H1 (cell line): ENCODE measurements at regions not wholly inside any gene's neighbourhood (a gene's known extent, or its start where the extent isn't known, plus 50 kb on each side); places are given as distances from the start of the nearest gene placed in this dataset.

ENCODE experiments used
- CTCF ChIA-PET: fragments of 300-600 bp; sonication (Branson Sonifier 250); formaldehyde crosslinking; loops from one replicate; lab custom pipeline; 2021; ENCODE audit not compliant: partially characterized antibody; lab: Charles Lee
- POLR2A ChIA-PET: fragments of 300-600 bp; sonication (Branson Sonifier 250); formaldehyde crosslinking; loops from one replicate; lab custom pipeline; 2021; ENCODE audit warnings: inconsistent platforms; ENCODE audit not compliant: partially characterized antibody; lab: Charles Lee
- DNase-seq, 2 experiments: peaks; one replicate each; pipeline versions ENCODE4 v3.0.0 to v3.0.0-alpha.2; 2010 to 2022; ENCODE audit warnings: low spot score in 2 of 2, low read depth in 1 of 2, mixed read lengths in 1 of 2
- FAIRE-seq: peaks from 2 replicates; lab custom pipeline; 2011; peaks lifted over from hg19 to GRCh38; lab: Jason Lieb, UNC
- H2AFZ ChIP-seq: 2 replicates; pipeline ENCODE4 v1.8.1; 2012; ENCODE audit warnings: low read length, inconsistent platforms
- H2AK5ac ChIP-seq: 2 replicates; pipeline ENCODE4 v1.6.1; 2013; ENCODE audit warnings: low read depth, low read length
- H2BK120ac ChIP-seq: replicated peaks from 2 replicates; pipeline ENCODE3; 2013; ENCODE audit warnings: low read depth, low read length, inconsistent platforms
- H2BK12ac ChIP-seq: 2 replicates; pipeline ENCODE4 v1.6.1; 2013; ENCODE audit warnings: low read depth, low read length
- H2BK15ac ChIP-seq: 2 replicates; pipeline ENCODE4 v1.6.1; 2013; ENCODE audit warnings: low read length
- H2BK20ac ChIP-seq: 2 replicates; pipeline ENCODE4 v1.6.1; 2013; ENCODE audit warnings: low read length
- H2BK5ac ChIP-seq: 2 replicates; pipeline ENCODE4 v1.6.1; 2013; ENCODE audit warnings: low read depth, low read length
- H3K14ac ChIP-seq: 2 replicates; pipeline ENCODE4 v1.6.1; 2013; ENCODE audit warnings: inconsistent platforms; ENCODE audit not compliant: insufficient read length
- H3K18ac ChIP-seq: 2 replicates; pipeline ENCODE4 v1.6.1; 2013; ENCODE audit warnings: low read length; ENCODE audit errors: extremely low read depth
- H3K23ac ChIP-seq: 2 replicates; pipeline ENCODE4 v1.6.1; 2013; ENCODE audit warnings: inconsistent platforms; ENCODE audit not compliant: insufficient read length
- H3K23me2 ChIP-seq: 2 replicates; pipeline ENCODE4 v1.6.1; 2013; ENCODE audit warnings: low read depth, low read length
- H3K27ac ChIP-seq: 2 replicates; pipeline ENCODE4 v1.6.1; 2011; ENCODE audit warnings: low read depth, low read length, inconsistent platforms
- H3K27me3 ChIP-seq, 4 experiments: replicated peaks in 1 of 4; 1 replicate in 1 of 4; 2 replicates in 3 of 4; pipeline versions ENCODE4 v1.6.1 to v1.8.1; 2011 to 2013; ENCODE audit warnings: low read length in 3 of 4, mild to moderate bottlenecking in 3 of 4, inconsistent platforms in 2 of 4, mixed read lengths in 2 of 4, moderate library complexity in 1 of 4; ENCODE audit not compliant: control insufficient read depth in 3 of 4, insufficient read depth in 3 of 4; ENCODE audit errors: extremely low read depth in 1 of 4
- H3K36me3 ChIP-seq, 4 experiments: 2 replicates each; pipeline versions ENCODE4 v1.6.1 to v1.8.1; 2011 to 2013; ENCODE audit warnings: mild to moderate bottlenecking in 4 of 4, low read length in 3 of 4, moderate library complexity in 2 of 4, control low read depth in 1 of 4, inconsistent platforms in 1 of 4; ENCODE audit not compliant: insufficient read depth in 4 of 4, control insufficient read depth in 2 of 4
- H3K4ac ChIP-seq: replicated peaks from 2 replicates; pipeline ENCODE3; 2013; ENCODE audit warnings: low read length, low read depth, mixed read lengths, inconsistent platforms; ENCODE audit not compliant: insufficient read length
- H3K4me1 ChIP-seq, 4 experiments: replicated peaks in 1 of 4; 1 replicate in 1 of 4; 2 replicates in 3 of 4; pipeline versions ENCODE4 v1.6.1 to v1.8.1; 2011 to 2013; ENCODE audit warnings: low read length in 3 of 4, inconsistent platforms in 2 of 4, mixed read lengths in 1 of 4; ENCODE audit not compliant: insufficient read depth in 4 of 4, control insufficient read depth in 3 of 4
- H3K4me2 ChIP-seq, 2 experiments: 2 replicates each; pipeline versions ENCODE4 v1.6.1 to v1.8.1; 2011 to 2013; ENCODE audit warnings: low read depth in 2 of 2, low read length in 2 of 2, control low read depth in 1 of 2, inconsistent platforms in 1 of 2, mild to moderate bottlenecking in 1 of 2; ENCODE audit not compliant: insufficient read depth in 1 of 2
- H3K4me3 ChIP-seq, 4 experiments: fragments of 200-600, 300-600 bp in 1 of 4; sonication (generic), shearing (Covaris generic), sonication (Bioruptor Twin) in 1 of 4; 2 replicates each; pipeline versions ENCODE4 v1.5.1 to v1.8.1; 2011 to 2016; ENCODE audit warnings: low read length in 4 of 4, low read depth in 3 of 4, control low read depth in 2 of 4, inconsistent platforms in 2 of 4, mild to moderate bottlenecking in 2 of 4, mixed read lengths in 1 of 4, moderate library complexity in 1 of 4; ENCODE audit not compliant: insufficient read depth in 2 of 4; ENCODE audit errors: extremely low read depth in 1 of 4
- H3K56ac ChIP-seq: replicated peaks from 2 replicates; pipeline ENCODE3; 2013; ENCODE audit warnings: low read depth, mild to moderate bottlenecking, mixed read lengths, low read length, inconsistent platforms; ENCODE audit not compliant: insufficient read length
- H3K79me1 ChIP-seq: 2 replicates; pipeline ENCODE4 v1.6.1; 2013; ENCODE audit warnings: low read depth, low read length, control low read depth
- H3K79me2 ChIP-seq, 2 experiments: 2 replicates each; pipeline versions ENCODE4 v1.6.1 to v1.8.1; 2012 to 2013; ENCODE audit warnings: low read length in 2 of 2, mild to moderate bottlenecking in 2 of 2, inconsistent platforms in 1 of 2; ENCODE audit not compliant: insufficient read depth in 2 of 2, control insufficient read depth in 1 of 2
- H3K9ac ChIP-seq, 4 experiments: replicated peaks in 1 of 4; 1 replicate in 1 of 4; 2 replicates in 3 of 4; pipeline versions ENCODE4 v1.6.1 to v1.8.1; 2011 to 2013; ENCODE audit warnings: low read depth in 3 of 4, low read length in 3 of 4, control low read depth in 2 of 4, mild to moderate bottlenecking in 2 of 4, moderate library complexity in 2 of 4, inconsistent platforms in 1 of 4; ENCODE audit errors: extremely low read depth in 1 of 4
- H3K9me3 ChIP-seq, 2 experiments: 2 replicates each; pipeline versions ENCODE4 v1.6.1 to v1.8.1; 2012 to 2013; ENCODE audit warnings: mild to moderate bottlenecking in 2 of 2, moderate library complexity in 2 of 2, control low read depth in 1 of 2, inconsistent platforms in 1 of 2, low read depth in 1 of 2, low read length in 1 of 2, mixed read lengths in 1 of 2; ENCODE audit not compliant: insufficient read depth in 2 of 2
- H4K20me1 ChIP-seq, 2 experiments: replicated peaks in 1 of 2; 2 replicates each; pipeline versions ENCODE3 to v1.8.1; 2011 to 2013; ENCODE audit warnings: inconsistent platforms in 2 of 2, low read length in 2 of 2, mild to moderate bottlenecking in 1 of 2; ENCODE audit not compliant: insufficient read depth in 2 of 2, control insufficient read depth in 1 of 2
- H4K5ac ChIP-seq: 2 replicates; pipeline ENCODE4 v1.6.1; 2013; ENCODE audit warnings: low read length, low read depth, mixed read lengths, inconsistent platforms; ENCODE audit not compliant: insufficient read length
- H4K8ac ChIP-seq: 2 replicates; pipeline ENCODE4 v1.8.0; 2013; ENCODE audit warnings: mild to moderate bottlenecking, moderate library complexity, low read length, inconsistent platforms; ENCODE audit not compliant: insufficient read depth; ENCODE audit errors: extremely low read depth
- H4K91ac ChIP-seq: replicated peaks from 2 replicates; pipeline ENCODE3; 2013; ENCODE audit warnings: low read length, mixed read lengths, inconsistent platforms; ENCODE audit not compliant: insufficient read length
- ATF2 ChIP-seq: IDR thresholded peaks from 2 replicates; pipeline ENCODE4 v1.6.1; 2012; ENCODE audit warnings: low read length, inconsistent platforms
- BACH1 ChIP-seq: IDR thresholded peaks from 2 replicates; pipeline ENCODE4 v1.6.1; 2012; ENCODE audit warnings: low read length, improper control_type of control experiment
- BRCA1 ChIP-seq: IDR thresholded peaks from 2 replicates; pipeline ENCODE4 v1.6.1; 2012; ENCODE audit warnings: low read depth, low read length, improper control_type of control experiment
- CREB1 ChIP-seq: IDR thresholded peaks from 2 replicates; pipeline ENCODE4 v1.6.1; 2012; ENCODE audit warnings: inconsistent platforms
- CTBP2 ChIP-seq: IDR thresholded peaks from 2 replicates; pipeline ENCODE4 v1.7.0; 2011; ENCODE audit warnings: borderline replicate concordance, mild to moderate bottlenecking, moderate library complexity, mixed read lengths, low read length; ENCODE audit not compliant: insufficient read depth, insufficient read length
- CTCF ChIP-seq, 3 experiments: IDR thresholded peaks; 1 replicate in 2 of 3; 2 replicates in 1 of 3; pipeline versions ENCODE4 v1.5.1 to v1.6.1; 2011; ENCODE audit warnings: low read length in 3 of 3, mild to moderate bottlenecking in 3 of 3, inconsistent platforms in 2 of 3, low read depth in 1 of 3, moderate library complexity in 1 of 3; ENCODE audit not compliant: insufficient read depth in 1 of 3; ENCODE audit errors: control extremely low read depth in 1 of 3
- NRF1 ChIP-seq: IDR thresholded peaks from 2 replicates; pipeline ENCODE4 v1.6.1; 2011; ENCODE audit warnings: mild to moderate bottlenecking, low read depth, low read length, improper control_type of control experiment
- POLR2A ChIP-seq, 2 experiments: IDR thresholded peaks; 1 replicate in 1 of 2; 2 replicates in 1 of 2; pipeline ENCODE4 v1.6.1; 2011; ENCODE audit warnings: low read depth in 2 of 2, low read length in 2 of 2, mild to moderate bottlenecking in 2 of 2; ENCODE audit errors: control extremely low read depth in 1 of 2
- RNF2 ChIP-seq: fragments of 200-900, 300-1000 bp; sonication (generic); IDR thresholded peaks from 2 replicates; pipeline ENCODE4 v1.7.1; 2016; ENCODE audit warnings: borderline replicate concordance, low read depth, mild to moderate bottlenecking, antibody characterized with exemption, low read length; ENCODE audit not compliant: poor library complexity, severe bottlenecking; ENCODE audit errors: missing control alignments
- TCF12 ChIP-seq: IDR thresholded peaks from 2 replicates; pipeline ENCODE4 v1.6.1; 2011; ENCODE audit warnings: low read depth, mild to moderate bottlenecking, low read length
- WGBS, 2 experiments: shearing (Covaris generic) in 1 of 2; methylation state at CpG; one replicate each; pipeline versions ENCODE4 v1.1.6 to v1.1.7; 2013 to 2015; ENCODE audit warnings: low lambda C conversion rate in 2 of 2, mixed read lengths in 2 of 2, inconsistent platforms in 1 of 2, low coverage in 1 of 2, missing lambda C conversion rate in 1 of 2; ENCODE audit not compliant: insufficient replicate concordance in 2 of 2, insufficient coverage in 1 of 2, insufficient read length in 1 of 2; ENCODE audit errors: extremely low coverage in 1 of 2, missing lambda C conversion rate in 1 of 2; 5-methylcytosine and 5-hydroxymethylcytosine counted together

GRCh38 chr16:86018487-86018886, 119.5 kb downstream of the IRF8 start:
- Histone ChIP-seq H3K79me1 (no peaks in the 10 kb centered on the region), H2BK120ac (no peak overlapping the region), H3K36me3 (no peaks in the 10 kb centered on the region), H4K20me1 (peaks cover 0 to 2% of the 10 kb centered on the region in 2 experiments), H3K4me3 (no peak overlapping the region), H4K91ac (no peak overlapping the region), H3K27me3 (no peaks in the 10 kb centered on the region; a peak in 3 of 7 replicates), H2BK12ac (no peak overlapping the region), H3K23ac (no peak overlapping the region), H3K4ac (no peak overlapping the region), H3K14ac (no peak overlapping the region), H2BK15ac (no peak overlapping the region), H2BK5ac (no peak overlapping the region), H3K4me1 (no peaks in the 10 kb centered on the region), H3K18ac (no peak overlapping the region), H3K4me2 (no peak overlapping the region), H2AK5ac (no peak overlapping the region), H2AFZ (no peak overlapping the region), H4K8ac (no peak overlapping the region), H3K56ac (no peak overlapping the region), H3K27ac (no peak overlapping the region), H3K23me2 (peaks cover 4% of the 10 kb centered on the region; the same call in 1 of the 2 replicates), H3K9me3 (peaks cover 5 to 10% of the 10 kb centered on the region in 2 experiments; a peak in 3 of 4 replicates), H2BK20ac (no peak overlapping the region), H3K79me2 (no peaks in the 10 kb centered on the region), H4K5ac (no peak overlapping the region), H3K9ac (no peak overlapping the region)
- FAIRE-seq (no peak), DNase-seq (no peak)
- POLR2A ChIA-PET = no interaction called here
- CTCF ChIA-PET = interaction anchor here (1.0 to 2.9 kb wide), 11 partner anchors 8 to 500 kb away, joined by 3 to 24 read pairs (median 6); no protein-coding TSS in a partner anchor
- 90% methylated on average over 5 of the region's 7 CpGs; no CpG with 5 or more reads in 1 of the 2 experiments for WGBS, 2 experiments
- TF ChIP-seq NRF1 (no peak), CTBP2 (no peak), BRCA1 (no peak), TCF12 (no peak), CREB1 (no peak), ATF2 (no peak), CTCF (IDR thresholded peaks at IDR 0.05; ENCODE audit: control extremely low read depth in 1 of 3, insufficient read depth in 1 of 3, low read depth in 1 of 3, low read length in 3 of 3) (no peak), POLR2A (IDR thresholded peaks at IDR 0.05; ENCODE audit: control extremely low read depth in 1 of 2, low read depth in 2 of 2, low read length in 2 of 2) (no peak), RNF2 (no peak), BACH1 (no peak)
